NT2/D1 (cell line): ENCODE measurements at regions not wholly inside any gene's neighbourhood (a gene's known extent, or its start where the extent isn't known, plus 50 kb on each side); places are given as distances from the start of the nearest gene placed in this dataset.

ENCODE experiments used
- SUZ12 ChIP-seq: IDR thresholded peaks from 2 replicates; pipeline ENCODE4 v1.6.1; 2011; ENCODE audit not compliant: insufficient read length, insufficient read depth; ENCODE audit errors: extremely low read depth
- YY1 ChIP-seq: IDR thresholded peaks from 2 replicates; pipeline ENCODE4 v1.6.1; 2011; ENCODE audit not compliant: insufficient read length, insufficient read depth
- ZNF274 ChIP-seq: IDR thresholded peaks from 2 replicates; pipeline ENCODE4 v1.6.1; 2011; ENCODE audit warnings: mild to moderate bottlenecking, low read depth, low read length

- TF ChIP-seq YY1 (no peak), SUZ12 (no peak), ZNF274 (no peak)
These were observed 958.1 kb downstream of the KCNJ2 start for GRCh38 chr17:71127416-71127815.
